ENCODE measurements at regions not wholly inside any gene's neighbourhood (a gene's known extent, or its start where the extent isn't known, plus 50 kb on each side); places are given as distances from the start of the nearest gene placed in this dataset.

- Histone ChIP-seq H3K27me3 (ENCODE audit: insufficient read depth, low read length) (no peaks in the 10 kb centered on the region), H3K27ac (ENCODE audit: low read depth, low read length, poor library complexity, severe bottlenecking) (no peak overlapping the region), H3K4me1 (ENCODE audit: insufficient read depth, low read length, severe bottlenecking) (no peaks in the 10 kb centered on the region), H3K4me2 (ENCODE audit: low read length) (no peak overlapping the region), H3F3A (ENCODE audit: insufficient read depth, low read length) (no peaks in the 10 kb centered on the region), H3K9me3 (ENCODE audit: low read length) (no peaks in the 10 kb centered on the region), H3K79me2 (ENCODE audit: insufficient read depth, low read length) (no peaks in the 10 kb centered on the region), H3K4me3 (ENCODE audit: low read depth, low read length, poor library complexity, severe bottlenecking) (no peak overlapping the region), H3K9ac (ENCODE audit: low read length) (no peak overlapping the region), H3K36me3 (ENCODE audit: insufficient read depth, low read length) (no peaks in the 10 kb centered on the region), H2AFZ (ENCODE audit: low read length) (no peak overlapping the region), H4K20me1 (ENCODE audit: insufficient read depth, low read length) (no peaks in the 10 kb centered on the region), H3K9me2 (ENCODE audit: low read depth, low read length) (no peaks in the 10 kb centered on the region)
- TF ChIP-seq, protein P1, sequence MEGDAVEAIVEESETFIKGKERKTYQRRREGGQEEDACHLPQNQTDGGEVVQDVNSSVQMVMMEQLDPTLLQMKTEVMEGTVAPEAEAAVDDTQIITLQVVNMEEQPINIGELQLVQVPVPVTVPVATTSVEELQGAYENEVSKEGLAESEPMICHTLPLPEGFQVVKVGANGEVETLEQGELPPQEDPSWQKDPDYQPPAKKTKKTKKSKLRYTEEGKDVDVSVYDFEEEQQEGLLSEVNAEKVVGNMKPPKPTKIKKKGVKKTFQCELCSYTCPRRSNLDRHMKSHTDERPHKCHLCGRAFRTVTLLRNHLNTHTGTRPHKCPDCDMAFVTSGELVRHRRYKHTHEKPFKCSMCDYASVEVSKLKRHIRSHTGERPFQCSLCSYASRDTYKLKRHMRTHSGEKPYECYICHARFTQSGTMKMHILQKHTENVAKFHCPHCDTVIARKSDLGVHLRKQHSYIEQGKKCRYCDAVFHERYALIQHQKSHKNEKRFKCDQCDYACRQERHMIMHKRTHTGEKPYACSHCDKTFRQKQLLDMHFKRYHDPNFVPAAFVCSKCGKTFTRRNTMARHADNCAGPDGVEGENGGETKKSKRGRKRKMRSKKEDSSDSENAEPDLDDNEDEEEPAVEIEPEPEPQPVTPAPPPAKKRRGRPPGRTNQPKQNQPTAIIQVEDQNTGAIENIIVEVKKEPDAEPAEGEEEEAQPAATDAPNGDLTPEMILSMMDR (IDR thresholded peaks at IDR 0.05; ENCODE audit: low read length), result no peak
- no peak for TF ChIP-seq EZH2 (IDR thresholded peaks at IDR 0.05; ENCODE audit: borderline replicate concordance, low read length)
Measured at GRCh38 chr13:72218966-72219365, 352.0 kb upstream of the DACH1 start.

GRCh38 chr13:72217142-72217541 is 350.1 kb upstream of the DACH1 start:
- TF ChIP-seq, protein P1 (IDR thresholded peaks at IDR 0.05; ENCODE audit: low read length), result no peak
- no peak for TF ChIP-seq EZH2 (IDR thresholded peaks at IDR 0.05; ENCODE audit: borderline replicate concordance, low read length)
- Histone ChIP-seq H3K79me2 (ENCODE audit: insufficient read depth, low read length) (no peaks in the 10 kb centered on the region), H2AFZ (ENCODE audit: low read length) (no peak overlapping the region), H3K27me3 (ENCODE audit: insufficient read depth, low read length) (no peaks in the 10 kb centered on the region), H4K20me1 (ENCODE audit: insufficient read depth, low read length) (no peaks in the 10 kb centered on the region), H3K9me3 (ENCODE audit: low read length) (no peaks in the 10 kb centered on the region), H3K4me1 (ENCODE audit: insufficient read depth, low read length, severe bottlenecking) (no peaks in the 10 kb centered on the region), H3K36me3 (ENCODE audit: insufficient read depth, low read length) (no peaks in the 10 kb centered on the region), H3K9ac (ENCODE audit: low read length) (no peak overlapping the region), H3K9me2 (ENCODE audit: low read depth, low read length) (0 out of 2 replicates have a peak, but pooled peaks cover 2% of the 10 kb centered on the region), H3K27ac (ENCODE audit: low read depth, low read length, poor library complexity, severe bottlenecking) (no peak overlapping the region), H3F3A (ENCODE audit: insufficient read depth, low read length) (no peaks in the 10 kb centered on the region), H3K4me2 (ENCODE audit: low read length) (no peak overlapping the region), H3K4me3 (ENCODE audit: low read depth, low read length, poor library complexity, severe bottlenecking) (no peak overlapping the region)

DNA sequence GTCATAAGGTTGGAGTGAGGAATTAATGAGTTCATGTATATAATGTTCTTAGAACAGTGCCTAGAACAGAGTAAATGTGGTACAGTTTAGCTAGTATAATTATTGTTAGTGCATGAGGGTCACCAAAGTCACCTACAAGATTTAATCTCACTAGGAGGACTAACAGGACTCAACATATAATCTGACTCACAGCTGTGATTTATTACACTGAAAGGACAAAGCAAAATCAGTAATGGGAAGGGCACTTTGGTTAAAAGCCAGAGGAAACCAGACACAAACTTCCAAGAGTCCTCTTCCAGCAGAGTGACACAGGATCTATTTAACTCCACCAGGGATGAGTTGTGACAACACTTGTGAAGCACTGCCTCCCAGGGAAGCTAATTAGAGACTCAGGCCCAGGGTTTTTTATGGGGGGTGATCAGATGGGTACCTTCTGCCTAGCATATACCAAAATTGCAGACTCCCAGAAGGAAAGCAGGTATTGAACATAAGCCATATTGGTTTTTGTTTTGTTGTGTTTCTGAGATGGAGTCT is 341.2 kb upstream of the DACH1 start:
- Histone ChIP-seq H3F3A (ENCODE audit: insufficient read depth, low read length) (no peaks in the 10 kb centered on the region), H3K27ac (ENCODE audit: low read depth, low read length, poor library complexity, severe bottlenecking) (no peak overlapping the region), H3K4me2 (ENCODE audit: low read length) (no peak overlapping the region), H3K79me2 (ENCODE audit: insufficient read depth, low read length) (no peaks in the 10 kb centered on the region), H2AFZ (ENCODE audit: low read length) (no peak overlapping the region), H3K27me3 (ENCODE audit: insufficient read depth, low read length) (no peaks in the 10 kb centered on the region), H3K4me3 (ENCODE audit: low read depth, low read length, poor library complexity, severe bottlenecking) (no peak overlapping the region), H3K4me1 (ENCODE audit: insufficient read depth, low read length, severe bottlenecking) (no peaks in the 10 kb centered on the region), H4K20me1 (ENCODE audit: insufficient read depth, low read length) (no peaks in the 10 kb centered on the region), H3K9ac (ENCODE audit: low read length) (no peak overlapping the region), H3K36me3 (ENCODE audit: insufficient read depth, low read length) (no peaks in the 10 kb centered on the region), H3K9me3 (ENCODE audit: low read length) (no peaks in the 10 kb centered on the region), H3K9me2 (ENCODE audit: low read depth, low read length) (no peaks in the 10 kb centered on the region)
- no peak for TF ChIP-seq EZH2 (IDR thresholded peaks at IDR 0.05; ENCODE audit: borderline replicate concordance, low read length)
- TF ChIP-seq, protein P1 (IDR thresholded peaks at IDR 0.05; ENCODE audit: low read length), result no peak

Data from OCI-LY1 (cell line).